Right lobe of liver (tissue), 6 donors: ENCODE measurements at regions not wholly inside any gene's neighbourhood (a gene's known extent, or its start where the extent isn't known, plus 50 kb on each side); places are given as distances from the start of the nearest gene placed in this dataset.

Source experiments
- ATAC-seq, 4 donors: fragments of 200-7000 bp; cut with Tn5 transposase; one replicate each; pipeline ENCODE4 v1.9.1; 2020; ENCODE audit warnings: mild to moderate bottlenecking in 4 of 4, moderate library complexity in 4 of 4
- DNase-seq, 3 donors: peaks; one replicate each; pipeline ENCODE4 v3.0.0-alpha.2; 2020
- H3K27ac ChIP-seq, 3 donors: fragments of 200-600 bp; one replicate each; pipeline ENCODE4 v1.8.0; 2022
- H3K27me3 ChIP-seq, 2 donors: fragments of 200-600 bp; one replicate each; pipeline ENCODE4 v1.8.0; 2022
- H3K36me3 ChIP-seq, 4 donors: fragments of 200-600 bp; sonication (generic) in 1 of 4; one replicate each; pipeline versions ENCODE4 v1.5.1 to v1.8.0; 2017 to 2022; ENCODE audit warnings: control low read depth in 1 of 4
- H3K4me1 ChIP-seq, 4 donors: fragments of 200-600 bp; sonication (generic) in 1 of 4; one replicate each; pipeline versions ENCODE4 v1.5.1 to v1.8.0; 2017 to 2022; ENCODE audit warnings: control low read depth in 1 of 4
- H3K4me3 ChIP-seq, 3 donors: fragments of 200-600 bp; one replicate each; pipeline ENCODE4 v1.8.0; 2022
- H3K9me3 ChIP-seq, 4 donors: fragments of 200-600 bp; sonication (generic) in 1 of 4; one replicate each; pipeline versions ENCODE4 v1.5.1 to v1.8.0; 2017 to 2022; ENCODE audit warnings: control low read depth in 1 of 4
- POLR2A ChIP-seq: fragments of 450-650 bp; IDR thresholded peaks from one replicate; pipeline ENCODE4 v1.6.1; 2017; ENCODE audit warnings: antibody characterized with exemption, mild to moderate bottlenecking
- WGBS: methylation state at CpG from one replicate; pipeline ENCODE4 v1.1.6; 2018; ENCODE audit warnings: low coverage, low lambda C conversion rate; ENCODE audit not compliant: insufficient coverage; ENCODE audit errors: missing lambda C conversion rate; 5-methylcytosine and 5-hydroxymethylcytosine counted together
- intact Hi-C, 2 donors: fragments of 100-400 bp; cut with DNase I; formaldehyde crosslinking; loops; one replicate each; pipeline versions ENCODE4 v1.11.2 to v1.14.1; 2022
- TF ChIP-seq, protein P1 (sequence below), 4 donors: fragments of 200-600 bp in 3 of 4; fragments of 450-650 bp in 1 of 4; IDR thresholded peaks; one replicate each; pipeline versions ENCODE4 v1.5.1 to v1.8.0; 2016 to 2022; ENCODE audit warnings: antibody characterized with exemption in 4 of 4, mild to moderate bottlenecking in 2 of 4
- donor health status: DM: no; HTN: yes; CAD: no.
- donor health status: DM: no; HTN: no; CAD: no.
- donor health status: DM: no; HTN: no; CAD: no.
- donor health status: DM: no; HTN: yes; CAD: no.
- donor health status: DM: no; HTN: yes; CAD: no.

DNA sequence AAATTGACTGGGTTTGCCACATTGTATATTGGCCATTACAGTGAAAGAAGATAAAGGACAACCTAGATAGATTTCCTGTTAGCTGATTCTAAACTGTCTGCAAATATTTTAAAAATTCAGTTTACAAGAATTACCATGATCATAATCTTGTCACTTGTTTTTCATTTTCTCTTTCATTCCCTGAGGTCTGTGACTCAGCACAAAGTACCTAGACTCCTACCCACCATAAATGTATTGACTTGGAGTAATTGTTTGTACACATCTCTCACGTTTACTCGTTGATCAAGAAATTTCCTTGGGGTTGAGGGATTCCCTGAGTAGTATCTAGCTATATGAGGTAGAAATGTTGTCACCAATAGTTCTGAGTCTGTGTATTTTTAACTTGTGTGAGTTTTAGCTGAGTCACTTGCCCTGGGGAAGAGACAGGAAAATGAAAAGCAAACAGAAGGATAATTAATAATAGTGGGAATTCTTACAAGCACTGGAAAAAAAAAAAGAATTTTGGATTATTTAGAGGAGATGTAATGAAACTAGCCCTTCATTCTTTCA, 299.2 kb upstream of the DACH1 start:
- WGBS: 36% methylated on average over 2 of the region's 2 CpGs
- Histone ChIP-seq H3K9me3 (no peaks in the 10 kb centered on the region), H3K4me1 (no peaks in the 10 kb centered on the region), H3K27ac (no peak overlapping the region), H3K4me3 (no peak overlapping the region), H3K27me3 (no peaks in the 10 kb centered on the region), H3K36me3 (no peaks in the 10 kb centered on the region)
- no peak for TF ChIP-seq POLR2A
- TF ChIP-seq, protein P1, sequence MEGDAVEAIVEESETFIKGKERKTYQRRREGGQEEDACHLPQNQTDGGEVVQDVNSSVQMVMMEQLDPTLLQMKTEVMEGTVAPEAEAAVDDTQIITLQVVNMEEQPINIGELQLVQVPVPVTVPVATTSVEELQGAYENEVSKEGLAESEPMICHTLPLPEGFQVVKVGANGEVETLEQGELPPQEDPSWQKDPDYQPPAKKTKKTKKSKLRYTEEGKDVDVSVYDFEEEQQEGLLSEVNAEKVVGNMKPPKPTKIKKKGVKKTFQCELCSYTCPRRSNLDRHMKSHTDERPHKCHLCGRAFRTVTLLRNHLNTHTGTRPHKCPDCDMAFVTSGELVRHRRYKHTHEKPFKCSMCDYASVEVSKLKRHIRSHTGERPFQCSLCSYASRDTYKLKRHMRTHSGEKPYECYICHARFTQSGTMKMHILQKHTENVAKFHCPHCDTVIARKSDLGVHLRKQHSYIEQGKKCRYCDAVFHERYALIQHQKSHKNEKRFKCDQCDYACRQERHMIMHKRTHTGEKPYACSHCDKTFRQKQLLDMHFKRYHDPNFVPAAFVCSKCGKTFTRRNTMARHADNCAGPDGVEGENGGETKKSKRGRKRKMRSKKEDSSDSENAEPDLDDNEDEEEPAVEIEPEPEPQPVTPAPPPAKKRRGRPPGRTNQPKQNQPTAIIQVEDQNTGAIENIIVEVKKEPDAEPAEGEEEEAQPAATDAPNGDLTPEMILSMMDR (IDR thresholded peaks at IDR 0.05): no peak
- DNase-seq (no peak), ATAC-seq (no peak)
- intact Hi-C loops: no loop called here

GRCh38 chr13:72165276-72165675, 298.3 kb upstream of the DACH1 start:
- no peaks in the 10 kb centered on the region for H3K27me3 ChIP-seq
- no peaks in the 10 kb centered on the region for H3K9me3 ChIP-seq
- H3K4me1 ChIP-seq: no peaks in the 10 kb centered on the region
- no peak overlapping the region for H3K27ac ChIP-seq
- no peak for TF ChIP-seq POLR2A
- TF ChIP-seq, protein P1 (IDR thresholded peaks at IDR 0.05): no peak
- no peak overlapping the region for H3K4me3 ChIP-seq
- ATAC-seq: no peak
- no peaks in the 10 kb centered on the region for H3K36me3 ChIP-seq
- 60% methylated on average over 1 of the region's 1 CpG for WGBS
- DNase-seq: no peak
- intact Hi-C loops: no loop called here

GRCh38 chr13:72164811-72165210, 297.8 kb upstream of the DACH1 start:
- Histone ChIP-seq H3K27me3 (no peaks in the 10 kb centered on the region), H3K27ac (no peak overlapping the region), H3K36me3 (no peaks in the 10 kb centered on the region), H3K4me3 (no peak overlapping the region), H3K9me3 (no peaks in the 10 kb centered on the region), H3K4me1 (no peaks in the 10 kb centered on the region)
- WGBS: 78% methylated on average over 1 of the region's 1 CpG
- intact Hi-C loops: no loop called here
- TF ChIP-seq, protein P1 (IDR thresholded peaks at IDR 0.05): no peak
- TF ChIP-seq POLR2A: no peak
- ATAC-seq (no peak), DNase-seq (no peak)

DNA sequence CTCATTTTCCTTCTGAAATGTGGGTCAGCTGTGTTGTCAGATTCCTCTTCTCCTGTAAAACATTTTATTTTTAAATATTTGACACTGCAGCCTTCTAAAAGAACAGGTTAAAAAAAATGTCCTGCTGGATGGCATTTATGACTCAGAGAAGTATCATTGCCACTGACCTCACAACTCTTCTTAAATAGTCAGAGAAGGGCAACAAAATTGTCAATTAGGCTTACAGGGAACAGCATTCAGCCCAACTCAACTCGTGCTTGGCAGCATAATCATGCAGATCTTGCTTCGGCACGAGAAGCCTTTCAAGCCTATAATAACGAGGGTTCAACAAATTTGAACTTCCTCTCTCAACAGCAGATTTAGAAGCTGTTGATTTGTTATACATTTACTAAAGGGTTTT, 296.7 kb upstream of the DACH1 start:
- WGBS: 27% methylated on average over 4 of the region's 4 CpGs
- Histone ChIP-seq H3K4me1 (no peaks in the 10 kb centered on the region), H3K27ac (no peak overlapping the region), H3K36me3 (no peaks in the 10 kb centered on the region), H3K27me3 (no peaks in the 10 kb centered on the region), H3K4me3 (no peak overlapping the region), H3K9me3 (no peaks in the 10 kb centered on the region)
- DNase-seq: no peak
- intact Hi-C loops: no loop called here
- TF ChIP-seq POLR2A: no peak
- TF ChIP-seq, protein P1 (IDR thresholded peaks at IDR 0.05): no peak
- no peak for ATAC-seq

- WGBS: 41% methylated on average over 5 of the region's 5 CpGs
- ATAC-seq (no peak), DNase-seq (no peak)
- intact Hi-C loops: no loop called here
- TF ChIP-seq, protein P1 (IDR thresholded peaks at IDR 0.05): no peak
- TF ChIP-seq POLR2A: no peak
- H3K4me3 ChIP-seq: no peak overlapping the region
- no peaks in the 10 kb centered on the region for H3K36me3 ChIP-seq
- H3K4me1 ChIP-seq: no peaks in the 10 kb centered on the region
- no peaks in the 10 kb centered on the region for H3K27me3 ChIP-seq
- H3K27ac ChIP-seq: no peak overlapping the region
- H3K9me3 ChIP-seq: no peaks in the 10 kb centered on the region
Observed at GRCh38 chr13:72160977-72161376, 294.0 kb upstream of the DACH1 start.
